ENCODE measurements at regions not wholly inside any gene's neighbourhood (a gene's known extent, or its start where the extent isn't known, plus 50 kb on each side); places are given as distances from the start of the nearest gene placed in this dataset.

DNA sequence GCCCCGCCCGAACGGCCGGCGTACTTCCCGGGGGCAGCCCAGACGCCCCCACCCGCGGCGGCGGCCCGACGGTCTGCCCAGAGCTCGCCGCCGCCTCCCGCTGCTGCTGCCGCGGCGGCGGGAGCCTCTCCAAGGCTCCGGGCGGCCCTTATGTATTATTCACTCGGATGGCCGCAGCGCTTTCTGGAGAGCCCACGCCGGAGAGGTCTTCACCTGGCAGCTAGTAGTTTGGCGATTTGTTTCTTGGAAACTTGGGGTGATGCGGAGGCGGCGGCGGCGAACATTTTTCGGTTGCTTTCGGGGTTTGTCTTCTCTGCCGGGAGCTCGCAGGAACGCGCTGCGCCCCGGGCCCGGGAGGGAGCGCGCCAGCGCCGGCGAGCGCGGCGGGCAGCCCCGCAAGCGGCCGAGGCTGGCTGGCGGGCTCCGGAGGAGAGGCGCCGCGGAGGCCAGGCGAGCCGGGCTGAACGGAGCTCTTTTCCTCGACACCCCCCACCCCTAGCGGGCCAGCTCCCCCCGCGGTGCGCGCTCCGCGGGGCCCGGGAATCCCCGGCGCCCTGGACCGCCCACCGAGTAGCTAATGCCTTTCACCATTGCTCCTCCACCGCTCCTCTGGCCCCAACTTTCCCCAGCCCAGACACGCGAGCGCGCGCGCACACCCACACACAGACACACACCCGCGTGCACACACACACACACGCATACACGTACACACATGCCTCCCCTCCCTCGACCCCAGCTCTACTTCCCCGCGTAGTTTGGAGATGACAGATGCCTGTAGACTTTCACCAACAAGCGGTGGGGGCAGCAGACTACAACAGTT, 113.5 kb downstream of the DHX15 start:
- DNase-seq (ENCODE audit: low read depth), result no peak
- 0 out of 2 replicates have a peak overlapping the region, but pooled peaks have one; percentile 18 for H3K4me3 ChIP-seq (ENCODE audit: low read depth, low read length)
- TF ChIP-seq, protein P1, sequence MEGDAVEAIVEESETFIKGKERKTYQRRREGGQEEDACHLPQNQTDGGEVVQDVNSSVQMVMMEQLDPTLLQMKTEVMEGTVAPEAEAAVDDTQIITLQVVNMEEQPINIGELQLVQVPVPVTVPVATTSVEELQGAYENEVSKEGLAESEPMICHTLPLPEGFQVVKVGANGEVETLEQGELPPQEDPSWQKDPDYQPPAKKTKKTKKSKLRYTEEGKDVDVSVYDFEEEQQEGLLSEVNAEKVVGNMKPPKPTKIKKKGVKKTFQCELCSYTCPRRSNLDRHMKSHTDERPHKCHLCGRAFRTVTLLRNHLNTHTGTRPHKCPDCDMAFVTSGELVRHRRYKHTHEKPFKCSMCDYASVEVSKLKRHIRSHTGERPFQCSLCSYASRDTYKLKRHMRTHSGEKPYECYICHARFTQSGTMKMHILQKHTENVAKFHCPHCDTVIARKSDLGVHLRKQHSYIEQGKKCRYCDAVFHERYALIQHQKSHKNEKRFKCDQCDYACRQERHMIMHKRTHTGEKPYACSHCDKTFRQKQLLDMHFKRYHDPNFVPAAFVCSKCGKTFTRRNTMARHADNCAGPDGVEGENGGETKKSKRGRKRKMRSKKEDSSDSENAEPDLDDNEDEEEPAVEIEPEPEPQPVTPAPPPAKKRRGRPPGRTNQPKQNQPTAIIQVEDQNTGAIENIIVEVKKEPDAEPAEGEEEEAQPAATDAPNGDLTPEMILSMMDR (IDR thresholded peaks at IDR 0.05; ENCODE audit: control insufficient read depth, extremely low read depth, insufficient read depth), result peak; percentile 22; the same call in 1 of the 2 replicates

DNA sequence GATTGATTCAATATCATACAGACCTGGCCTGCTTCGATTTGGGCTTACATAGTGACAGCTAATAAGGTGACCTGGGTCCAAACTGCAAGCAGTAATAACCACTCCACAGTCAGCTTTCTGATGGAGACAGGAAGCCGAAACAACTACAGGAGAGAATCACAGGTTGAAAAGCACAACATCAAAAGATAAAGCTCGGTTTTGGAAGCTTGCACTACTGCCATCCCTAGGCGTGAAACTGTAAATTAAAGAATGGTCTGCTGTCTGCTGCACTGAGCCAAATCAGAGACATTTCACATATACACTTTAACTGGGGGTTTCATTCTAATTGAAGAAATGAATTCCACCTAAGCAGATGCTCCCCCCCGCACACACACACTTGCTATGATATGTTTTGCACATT, 116.3 kb downstream of the DHX15 start:
- no peak for DNase-seq (ENCODE audit: low read depth)
- TF ChIP-seq, protein P1 (IDR thresholded peaks at IDR 0.05; ENCODE audit: control insufficient read depth, extremely low read depth, insufficient read depth), result no peak
- H3K4me3 ChIP-seq (ENCODE audit: low read depth, low read length), result no peak overlapping the region

DNA sequence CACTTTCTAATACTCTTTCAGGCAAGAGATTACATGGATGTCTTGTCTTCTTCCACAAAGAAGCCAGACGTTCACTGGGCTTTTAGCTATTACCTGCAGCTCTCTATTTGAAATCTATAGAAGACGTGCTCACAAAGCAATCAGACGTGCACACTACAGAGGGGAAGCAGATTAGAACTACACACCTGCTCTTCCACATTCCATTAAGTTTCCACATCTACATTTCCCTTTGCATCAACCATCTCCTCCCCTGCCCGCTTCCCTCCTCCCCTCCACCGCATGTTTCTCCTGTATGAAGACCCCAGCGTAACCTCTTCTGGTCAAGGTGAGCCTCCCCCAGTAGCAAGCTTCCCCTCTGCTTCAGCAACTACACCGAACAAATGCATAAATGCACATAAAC, 119.8 kb downstream of the DHX15 start:
- no peak overlapping the region for H3K4me3 ChIP-seq (ENCODE audit: low read depth, low read length)
- DNase-seq (ENCODE audit: low read depth), result no peak
- TF ChIP-seq, protein P1 (IDR thresholded peaks at IDR 0.05; ENCODE audit: control insufficient read depth, extremely low read depth, insufficient read depth), result no peak

DNA sequence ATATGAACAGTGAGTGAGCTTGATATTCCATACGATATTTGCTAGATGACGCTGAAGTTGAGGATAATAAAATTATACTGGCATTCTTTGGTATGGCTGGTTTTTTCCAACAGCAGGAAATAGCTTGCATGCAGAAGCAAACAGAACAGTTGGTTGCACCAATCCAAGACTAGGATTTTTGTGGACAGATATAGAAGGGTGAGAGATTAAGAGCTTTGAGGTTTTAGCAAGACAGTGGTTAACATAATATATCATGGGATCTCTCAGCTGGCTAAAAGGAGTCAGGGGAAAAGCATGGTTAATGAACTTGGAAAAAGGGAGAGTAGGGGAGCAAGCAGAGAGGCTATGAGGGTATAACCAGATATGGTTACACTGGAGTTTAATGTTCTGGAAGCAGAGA, 127.9 kb downstream of the DHX15 start:
- TF ChIP-seq, protein P1 (IDR thresholded peaks at IDR 0.05; ENCODE audit: control insufficient read depth, extremely low read depth, insufficient read depth), result no peak
- DNase-seq (ENCODE audit: low read depth), result no peak
- no peak overlapping the region for H3K4me3 ChIP-seq (ENCODE audit: low read depth, low read length)

DNA sequence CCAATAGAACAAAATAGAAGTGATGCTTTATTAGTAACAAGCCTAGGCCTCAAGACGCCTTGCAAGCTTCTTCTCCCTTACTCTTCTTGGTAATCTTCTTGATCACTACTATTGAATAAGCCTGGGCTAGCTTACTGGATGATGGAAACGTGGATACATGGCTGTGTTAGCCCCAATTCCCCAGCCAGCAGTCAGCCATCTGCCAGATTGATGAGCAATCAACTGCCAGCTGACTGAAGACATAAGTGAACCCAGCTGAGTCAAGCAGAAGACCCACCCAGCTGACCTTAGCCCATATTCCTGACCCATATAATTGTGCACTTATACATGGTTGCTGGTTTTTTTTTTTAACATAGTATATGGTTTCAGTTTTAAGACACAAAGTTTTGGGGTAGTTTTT, 130.4 kb downstream of the DHX15 start:
- TF ChIP-seq, protein P1 (IDR thresholded peaks at IDR 0.05; ENCODE audit: control insufficient read depth, extremely low read depth, insufficient read depth), result no peak
- DNase-seq (ENCODE audit: low read depth), result no peak
- H3K4me3 ChIP-seq (ENCODE audit: low read depth, low read length), result no peak overlapping the region

DNA sequence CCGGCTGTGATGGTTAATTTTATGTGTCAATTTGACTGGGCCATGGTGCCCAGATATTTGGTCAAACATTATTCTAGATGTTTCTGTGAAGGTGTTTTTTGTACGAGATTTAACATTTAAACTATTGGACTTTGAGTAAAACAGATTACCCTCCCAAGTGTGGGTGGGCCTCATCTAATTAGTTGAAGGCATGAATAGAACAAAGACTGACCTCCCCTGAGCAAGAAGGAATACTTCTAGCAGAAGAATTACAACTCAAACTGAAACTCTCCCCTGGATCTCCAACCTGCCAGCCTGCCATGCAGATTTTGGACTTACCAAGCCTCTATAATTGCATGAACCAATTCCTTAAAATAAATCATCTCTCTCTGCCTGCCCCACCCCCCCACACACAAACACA, 132.5 kb downstream of the DHX15 start:
- DNase-seq (ENCODE audit: low read depth), result no peak
- H3K4me3 ChIP-seq (ENCODE audit: low read depth, low read length), result no peak overlapping the region
- TF ChIP-seq, protein P1 (IDR thresholded peaks at IDR 0.05; ENCODE audit: control insufficient read depth, extremely low read depth, insufficient read depth), result no peak

DNA sequence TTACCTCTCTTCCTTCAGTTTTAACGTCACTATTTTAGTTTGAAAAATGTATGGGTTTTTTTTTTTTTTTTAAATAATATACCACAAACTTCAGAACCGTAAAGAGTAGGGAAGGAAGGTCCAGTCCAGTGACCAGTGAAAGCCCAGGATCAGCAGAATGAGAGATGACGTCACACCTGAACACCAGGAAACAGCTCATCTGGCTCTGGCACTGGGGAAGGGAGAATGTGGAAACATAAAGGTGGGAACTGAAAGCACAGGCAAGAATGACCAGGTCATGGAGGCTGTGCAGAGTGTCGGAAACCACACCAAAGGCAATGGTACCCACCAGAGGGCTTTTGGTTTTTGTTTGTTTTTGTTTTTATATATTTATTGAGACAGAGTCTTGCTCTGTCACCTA, 141.2 kb downstream of the DHX15 start:
- H3K4me3 ChIP-seq (ENCODE audit: low read depth, low read length), result no peak overlapping the region
- TF ChIP-seq, protein P1 (IDR thresholded peaks at IDR 0.05; ENCODE audit: control insufficient read depth, extremely low read depth, insufficient read depth), result no peak
- no peak for DNase-seq (ENCODE audit: low read depth)
